Esophagus squamous epithelium (tissue), 4 donors: ENCODE measurements at regions not wholly inside any gene's neighbourhood (a gene's known extent, or its start where the extent isn't known, plus 50 kb on each side); places are given as distances from the start of the nearest gene placed in this dataset.
"Not testable (repeated sequence)": the region's sequence is repeated elsewhere in the genome, so short reads cannot be mapped to it uniquely, and the experiment has no call there.

Experiments
- CTCF ChIP-seq, 6 experiments: fragments of 450-650 bp in 4 of 6; fragments of 200-600 bp in 2 of 6; sonication (generic) in 2 of 6; IDR thresholded peaks; one replicate each; pipeline ENCODE4 v1.5.1; 2016 to 2019; ENCODE audit warnings: antibody characterized with exemption in 6 of 6, mild to moderate bottlenecking in 4 of 6, moderate library complexity in 4 of 6
- POLR2A ChIP-seq, 4 donors: fragments of 450-650 bp; IDR thresholded peaks; one replicate each; pipeline ENCODE4 v1.6.1; 2017; ENCODE audit warnings: antibody characterized with exemption in 4 of 4, mild to moderate bottlenecking in 4 of 4, moderate library complexity in 3 of 4

DNA sequence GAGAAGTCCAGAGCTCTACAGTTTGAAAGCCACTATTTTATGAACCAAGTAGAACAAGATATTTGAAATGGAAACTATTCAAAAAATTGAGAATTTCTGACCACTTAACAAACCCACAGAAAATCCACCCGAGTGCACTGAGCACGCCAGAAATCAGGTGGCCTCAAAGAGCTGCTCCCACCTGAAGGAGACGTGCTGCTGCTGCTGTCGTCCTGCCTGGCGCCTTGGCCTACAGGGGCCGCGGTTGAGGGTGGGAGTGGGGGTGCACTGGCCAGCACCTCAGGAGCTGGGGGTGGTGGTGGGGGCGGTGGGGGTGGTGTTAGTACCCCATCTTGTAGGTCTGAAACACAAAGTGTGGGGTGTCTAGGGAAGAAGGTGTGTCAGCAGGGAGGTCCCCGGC, 50.0 kb upstream of the IQSEC3 start:
- not testable (repeated sequence) for TF ChIP-seq POLR2A, CTCF (IDR thresholded peaks at IDR 0.05)
